ENCODE measurements at regions not wholly inside any gene's neighbourhood (a gene's known extent, or its start where the extent isn't known, plus 50 kb on each side); places are given as distances from the start of the nearest gene placed in this dataset.

GRCh38 chr5:43985411-43985810, 382.4 kb downstream of the NNT start:
- no peak for TF ChIP-seq CTCF (IDR thresholded peaks at IDR 0.05)
- TF ChIP-seq POLR2AphosphoS5 (IDR thresholded peaks at IDR 0.05) = no peak
